Dendritic cell treated with granulocyte-macrophage colony-stimulating factor and Interleukin-4, amounts not matched to agents 40 ng/mL and 50 ng/mL, for 4 days (primary cell): ENCODE measurements at regions not wholly inside any gene's neighbourhood (a gene's known extent, or its start where the extent isn't known, plus 50 kb on each side); places are given as distances from the start of the nearest gene placed in this dataset.

Source experiments
- H3K27ac Mint-ChIP-seq: one replicate; pipeline ENCODE4 v1.8.0; 2022; ENCODE audit warnings: mild to moderate bottlenecking, mixed read lengths
- H3K27me3 Mint-ChIP-seq: one replicate; pipeline ENCODE4 v1.8.0; 2022; ENCODE audit warnings: mild to moderate bottlenecking, mixed read lengths
- H3K36me3 Mint-ChIP-seq: one replicate; pipeline ENCODE4 v1.8.0; 2022; ENCODE audit warnings: low read depth, mixed read lengths
- H3K4me1 Mint-ChIP-seq: one replicate; pipeline ENCODE4 v1.8.0; 2022; ENCODE audit warnings: low read depth, mixed read lengths
- H3K4me3 Mint-ChIP-seq: one replicate; pipeline ENCODE4 v1.8.0; 2022; ENCODE audit warnings: mild to moderate bottlenecking, moderate library complexity, mixed read lengths
- H3K9me3 Mint-ChIP-seq: one replicate; pipeline ENCODE4 v1.8.0; 2022; ENCODE audit warnings: mixed read lengths
- intact Hi-C: fragments of 100-400 bp; cut with micrococcal nuclease; formaldehyde crosslinking; loops from one replicate; pipeline ENCODE4 v1.15.0; 2022

DNA sequence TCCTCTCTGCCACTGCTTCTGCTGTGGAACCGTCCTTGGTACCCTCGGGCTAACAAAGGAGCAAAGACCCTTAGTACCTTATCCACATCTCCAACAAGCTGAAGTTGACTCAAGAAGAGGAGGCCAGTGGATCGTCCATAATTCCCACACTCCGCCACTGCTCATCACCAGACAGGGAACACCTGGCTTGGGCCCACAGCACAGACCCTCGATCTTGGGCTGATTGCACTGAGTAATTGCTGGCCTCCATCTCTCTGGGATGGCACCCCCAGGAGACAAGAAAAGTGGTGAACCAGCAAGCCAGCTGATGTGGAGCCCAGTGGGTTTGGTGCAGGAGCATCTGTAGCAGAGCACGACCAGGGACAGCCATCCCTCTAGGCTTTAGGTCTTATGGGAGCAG lies 109.4 kb upstream of the GRIK2 start:
- no peak overlapping the region for H3K4me3 Mint-ChIP-seq
- no peaks in the 10 kb centered on the region for H3K4me1 Mint-ChIP-seq
- intact Hi-C loops, result no loop called here
- peaks cover 22% of the 10 kb centered on the region for H3K9me3 Mint-ChIP-seq
- H3K27ac Mint-ChIP-seq, result no peak overlapping the region
- H3K36me3 Mint-ChIP-seq, result no peaks in the 10 kb centered on the region
- H3K27me3 Mint-ChIP-seq, result no peaks in the 10 kb centered on the region

DNA sequence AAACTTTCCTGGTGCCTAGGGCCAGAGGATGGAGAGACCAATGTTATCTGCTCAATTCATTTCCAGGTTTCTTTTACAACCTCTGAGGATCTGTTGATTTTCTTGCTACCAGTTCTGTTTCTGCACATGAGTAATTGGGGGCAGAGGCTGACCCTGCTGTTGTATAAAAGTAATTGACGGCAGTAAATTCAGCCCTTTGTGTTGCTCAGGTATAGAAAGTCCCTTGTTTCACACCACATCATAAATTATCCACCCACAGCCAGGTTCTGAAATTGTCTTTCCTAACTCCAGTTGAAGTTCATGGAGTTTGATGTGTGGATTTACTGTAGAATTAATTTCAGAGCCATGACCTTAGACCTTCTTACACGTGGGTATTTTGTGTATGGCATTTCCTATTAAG lies 107.4 kb upstream of the GRIK2 start:
- Mint-ChIP-seq H3K4me3 (no peak overlapping the region), H3K27me3 (no peaks in the 10 kb centered on the region), H3K36me3 (no peaks in the 10 kb centered on the region), H3K9me3 (peaks cover 22% of the 10 kb centered on the region), H3K27ac (no peak overlapping the region), H3K4me1 (no peaks in the 10 kb centered on the region)
- intact Hi-C loops, result no loop called here

- Mint-ChIP-seq H3K27me3 (no peaks in the 10 kb centered on the region), H3K9me3 (peaks cover 20% of the 10 kb centered on the region), H3K36me3 (no peaks in the 10 kb centered on the region), H3K4me3 (no peak overlapping the region), H3K4me1 (no peaks in the 10 kb centered on the region), H3K27ac (no peak overlapping the region)
- intact Hi-C loops, result no loop called here
These were observed 103.2 kb upstream of the GRIK2 start for GRCh38 chr6:101290346-101290745.

- Mint-ChIP-seq H3K27ac (no peak overlapping the region), H3K9me3 (peaks cover 20% of the 10 kb centered on the region), H3K36me3 (no peaks in the 10 kb centered on the region), H3K27me3 (no peaks in the 10 kb centered on the region), H3K4me3 (no peak overlapping the region), H3K4me1 (no peaks in the 10 kb centered on the region)
- intact Hi-C loops, result no loop called here
These were observed 99.4 kb upstream of the GRIK2 start for GRCh38 chr6:101294051-101294638.

GRCh38 chr6:101294676-101295075 lies 98.8 kb upstream of the GRIK2 start:
- Mint-ChIP-seq H3K27ac (no peak overlapping the region), H3K4me1 (no peaks in the 10 kb centered on the region), H3K9me3 (peaks cover 20% of the 10 kb centered on the region), H3K27me3 (no peaks in the 10 kb centered on the region), H3K36me3 (no peaks in the 10 kb centered on the region), H3K4me3 (no peak overlapping the region)
- intact Hi-C loops, result no loop called here

GRCh38 chr6:101296169-101296960 lies 97.1 kb upstream of the GRIK2 start:
- Mint-ChIP-seq H3K4me1 (no peaks in the 10 kb centered on the region), H3K36me3 (no peaks in the 10 kb centered on the region), H3K9me3 (peaks cover 30% of the 10 kb centered on the region), H3K27me3 (no peaks in the 10 kb centered on the region), H3K27ac (no peak overlapping the region), H3K4me3 (no peak overlapping the region)
- intact Hi-C loops, result no loop called here

- Mint-ChIP-seq H3K36me3 (no peaks in the 10 kb centered on the region), H3K4me1 (no peaks in the 10 kb centered on the region), H3K4me3 (no peak overlapping the region), H3K27me3 (no peaks in the 10 kb centered on the region), H3K9me3 (peaks cover 33% of the 10 kb centered on the region), H3K27ac (no peak overlapping the region)
- intact Hi-C loops, result no loop called here
These were observed 90.9 kb upstream of the GRIK2 start for GRCh38 chr6:101302593-101302992.

DNA sequence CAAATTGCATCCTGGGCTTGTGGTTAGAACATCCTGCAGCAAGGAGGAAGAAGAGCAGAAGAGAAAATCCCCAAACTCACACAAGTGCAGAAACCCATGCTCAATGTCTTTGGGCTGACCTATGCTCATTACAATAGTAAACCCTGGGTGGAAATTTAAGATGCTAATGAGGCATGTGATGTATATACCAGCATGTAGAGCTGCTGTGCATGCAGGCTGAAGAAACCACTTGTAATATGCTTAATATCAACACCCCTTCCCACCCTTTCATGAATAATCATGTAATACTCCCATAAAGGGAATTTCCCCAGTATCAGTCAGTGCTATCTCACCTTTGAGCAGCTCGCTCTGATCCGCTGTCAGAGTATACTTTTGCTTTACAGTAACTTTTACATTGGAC lies 90.0 kb upstream of the GRIK2 start:
- intact Hi-C loops, result no loop called here
- H3K36me3 Mint-ChIP-seq, result no peaks in the 10 kb centered on the region
- no peak overlapping the region for H3K4me3 Mint-ChIP-seq
- H3K27ac Mint-ChIP-seq, result no peak overlapping the region
- H3K4me1 Mint-ChIP-seq, result no peaks in the 10 kb centered on the region
- H3K27me3 Mint-ChIP-seq, result no peaks in the 10 kb centered on the region
- peaks cover 39% of the 10 kb centered on the region for H3K9me3 Mint-ChIP-seq

DNA sequence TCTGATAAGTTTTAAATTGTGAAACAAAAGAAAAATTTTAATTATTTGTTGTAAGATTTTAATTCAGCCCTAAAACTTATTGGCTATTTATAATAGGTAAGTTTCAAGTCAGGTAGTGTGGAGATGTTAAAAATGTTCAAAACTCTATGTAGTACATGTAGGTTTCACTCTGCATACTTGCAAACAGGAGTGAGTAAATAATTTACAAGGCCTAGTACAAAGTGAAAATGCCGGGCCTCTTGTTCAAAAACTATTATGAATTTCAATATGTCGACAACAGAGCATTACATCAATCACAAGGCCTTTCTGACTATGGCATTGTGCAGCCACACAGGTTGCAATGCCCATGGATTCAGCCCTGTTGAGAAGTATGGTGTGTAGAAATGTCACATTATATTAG lies 80.9 kb upstream of the GRIK2 start:
- intact Hi-C loops, result no loop called here
- no peak overlapping the region for H3K4me3 Mint-ChIP-seq
- H3K36me3 Mint-ChIP-seq, result no peaks in the 10 kb centered on the region
- H3K4me1 Mint-ChIP-seq, result no peaks in the 10 kb centered on the region
- H3K27me3 Mint-ChIP-seq, result no peaks in the 10 kb centered on the region
- H3K9me3 Mint-ChIP-seq, result peaks cover 6% of the 10 kb centered on the region
- no peak overlapping the region for H3K27ac Mint-ChIP-seq

- H3K4me3 Mint-ChIP-seq, result no peak overlapping the region
- intact Hi-C loops, result no loop called here
- H3K36me3 Mint-ChIP-seq, result no peaks in the 10 kb centered on the region
- H3K9me3 Mint-ChIP-seq, result peaks cover 5% of the 10 kb centered on the region
- H3K27me3 Mint-ChIP-seq, result no peaks in the 10 kb centered on the region
- no peak overlapping the region for H3K27ac Mint-ChIP-seq
- H3K4me1 Mint-ChIP-seq, result no peaks in the 10 kb centered on the region
These were observed 70.6 kb upstream of the GRIK2 start for GRCh38 chr6:101322921-101323320.

DNA sequence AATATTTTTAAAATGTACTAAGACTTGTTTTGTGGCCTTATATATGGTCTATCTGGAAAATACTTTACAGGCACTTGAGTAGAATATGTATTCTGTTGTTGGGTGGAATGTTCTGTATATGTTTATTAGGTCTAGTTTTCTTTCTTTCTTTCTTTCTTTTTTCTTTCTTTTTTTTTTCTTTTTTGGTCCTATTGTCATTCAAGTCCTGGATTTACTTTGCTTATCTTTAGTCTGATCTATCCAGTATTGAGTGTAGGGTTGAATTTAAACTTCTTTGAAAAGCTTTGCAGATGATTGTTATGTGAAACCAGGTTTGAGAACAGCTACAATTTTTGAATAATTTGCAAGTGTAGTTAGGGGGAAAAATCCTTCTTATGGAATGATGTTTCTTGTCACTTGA lies 67.1 kb upstream of the GRIK2 start:
- Mint-ChIP-seq H3K36me3 (no peaks in the 10 kb centered on the region), H3K9me3 (no peaks in the 10 kb centered on the region), H3K4me1 (no peaks in the 10 kb centered on the region), H3K27me3 (no peaks in the 10 kb centered on the region), H3K27ac (no peak overlapping the region), H3K4me3 (no peak overlapping the region)
- intact Hi-C loops, result no loop called here

DNA sequence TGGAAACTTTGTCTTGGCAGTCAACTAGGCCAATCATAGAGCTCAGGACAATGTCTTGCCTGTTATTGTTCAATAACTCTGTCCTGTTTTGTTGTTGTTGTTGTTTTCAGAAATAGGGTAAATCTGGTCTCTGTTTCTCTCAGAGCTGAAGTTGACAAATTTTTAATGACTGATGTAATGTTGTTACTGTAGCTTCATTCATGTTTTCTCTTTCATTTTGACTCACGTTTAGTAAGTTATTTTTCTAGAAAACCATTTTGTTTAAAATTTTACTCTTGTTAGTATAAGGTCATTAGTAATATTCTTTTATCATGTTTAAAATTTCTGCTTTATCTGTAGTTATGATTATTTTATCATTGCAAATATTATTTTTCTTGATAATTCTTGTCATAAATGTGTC lies 51.6 kb upstream of the GRIK2 start:
- Mint-ChIP-seq H3K9me3 (peaks cover 33% of the 10 kb centered on the region), H3K4me1 (no peaks in the 10 kb centered on the region), H3K4me3 (no peak overlapping the region)

More for the DNA sequence above, 51.6 kb upstream of the GRIK2 start:
- Mint-ChIP-seq H3K27me3 (no peaks in the 10 kb centered on the region), H3K27ac (no peak overlapping the region), H3K36me3 (no peaks in the 10 kb centered on the region)
- intact Hi-C loops, result no loop called here
